HUES6 (cell line): ENCODE measurements at regions not wholly inside any gene's neighbourhood (a gene's known extent, or its start where the extent isn't known, plus 50 kb on each side); places are given as distances from the start of the nearest gene placed in this dataset.
"Not testable (repeated sequence)": the region's sequence is repeated elsewhere in the genome, so short reads cannot be mapped to it uniquely, and the experiment has no call there.

ENCODE experiments used
- H3K27ac ChIP-seq: 2 replicates; pipeline ENCODE4 v1.7.0; 2013; ENCODE audit warnings: low read depth, mild to moderate bottlenecking, low read length, inconsistent platforms
- H3K27me3 ChIP-seq: 2 replicates; pipeline ENCODE4 v1.6.1; 2013; ENCODE audit warnings: low read length; ENCODE audit not compliant: control insufficient read depth, insufficient read depth
- H3K36me3 ChIP-seq: 2 replicates; pipeline ENCODE4 v1.6.1; 2013; ENCODE audit warnings: low read length; ENCODE audit not compliant: control insufficient read depth, insufficient read depth
- H3K4me1 ChIP-seq: 2 replicates; pipeline ENCODE4 v1.6.1; 2013; ENCODE audit warnings: low read length; ENCODE audit not compliant: control insufficient read depth, insufficient read depth
- H3K4me3 ChIP-seq: 2 replicates; pipeline ENCODE4 v1.5.1; 2013; ENCODE audit warnings: low read depth, low read length
- H3K9ac ChIP-seq: one replicate; pipeline ENCODE4 v1.6.1; 2013; ENCODE audit warnings: mild to moderate bottlenecking, low read length
- H3K9me3 ChIP-seq: 2 replicates; pipeline ENCODE4 v1.6.1; 2013; ENCODE audit warnings: low read depth, low read length; ENCODE audit not compliant: control insufficient read depth, insufficient read depth

DNA sequence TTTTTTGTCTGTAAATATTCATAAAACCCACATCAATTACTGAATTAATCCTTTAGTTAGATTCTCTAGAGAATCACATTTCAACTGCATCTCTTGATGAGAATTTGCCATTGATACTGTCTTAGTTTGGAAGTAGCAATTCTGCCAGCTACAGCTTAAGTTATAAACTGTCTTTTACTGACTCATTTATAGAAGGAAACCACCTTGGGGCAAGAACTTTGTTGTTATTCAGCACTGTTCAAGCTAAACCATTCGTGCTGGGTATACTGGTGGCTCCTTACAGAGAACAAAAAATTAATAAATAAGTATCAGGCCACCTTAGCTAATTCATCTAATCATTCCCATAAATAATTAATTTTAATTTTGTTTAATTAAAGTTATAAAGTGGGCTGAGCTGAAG, 1082.6 kb upstream of the CELF4 start:
- Histone ChIP-seq H3K27me3 (no peaks in the 10 kb centered on the region), H3K36me3 (no peaks in the 10 kb centered on the region), H3K9me3 (no peaks in the 10 kb centered on the region), H3K4me1 (no peaks in the 10 kb centered on the region), H3K4me3 (no peak overlapping the region), H3K9ac (no peak overlapping the region), H3K27ac (no peak overlapping the region)

DNA sequence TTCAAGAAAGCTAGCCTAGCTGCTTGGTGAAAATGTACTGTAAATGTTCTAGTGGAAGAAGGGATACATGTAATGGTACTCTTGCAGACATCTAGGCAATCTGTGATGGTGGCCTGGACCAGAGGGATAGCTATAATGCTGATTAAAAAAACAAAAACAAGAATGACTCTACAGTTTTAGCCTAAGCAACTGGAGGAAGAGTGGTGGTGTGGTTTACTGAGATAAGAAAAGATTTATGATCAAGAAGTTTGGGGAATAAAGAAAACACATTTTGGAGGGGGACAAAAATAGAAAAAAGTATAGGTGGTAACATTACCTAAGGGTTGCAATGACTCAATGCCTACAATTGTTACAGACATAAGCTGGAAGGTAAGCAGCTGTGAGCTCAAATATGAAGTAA, 1080.7 kb upstream of the CELF4 start:
- H3K4me1 ChIP-seq: no peaks in the 10 kb centered on the region
- no peaks in the 10 kb centered on the region for H3K9me3 ChIP-seq
- no peak overlapping the region for H3K9ac ChIP-seq
- H3K4me3 ChIP-seq: no peak overlapping the region
- no peak overlapping the region for H3K27ac ChIP-seq
- no peaks in the 10 kb centered on the region for H3K27me3 ChIP-seq
- no peaks in the 10 kb centered on the region for H3K36me3 ChIP-seq

DNA sequence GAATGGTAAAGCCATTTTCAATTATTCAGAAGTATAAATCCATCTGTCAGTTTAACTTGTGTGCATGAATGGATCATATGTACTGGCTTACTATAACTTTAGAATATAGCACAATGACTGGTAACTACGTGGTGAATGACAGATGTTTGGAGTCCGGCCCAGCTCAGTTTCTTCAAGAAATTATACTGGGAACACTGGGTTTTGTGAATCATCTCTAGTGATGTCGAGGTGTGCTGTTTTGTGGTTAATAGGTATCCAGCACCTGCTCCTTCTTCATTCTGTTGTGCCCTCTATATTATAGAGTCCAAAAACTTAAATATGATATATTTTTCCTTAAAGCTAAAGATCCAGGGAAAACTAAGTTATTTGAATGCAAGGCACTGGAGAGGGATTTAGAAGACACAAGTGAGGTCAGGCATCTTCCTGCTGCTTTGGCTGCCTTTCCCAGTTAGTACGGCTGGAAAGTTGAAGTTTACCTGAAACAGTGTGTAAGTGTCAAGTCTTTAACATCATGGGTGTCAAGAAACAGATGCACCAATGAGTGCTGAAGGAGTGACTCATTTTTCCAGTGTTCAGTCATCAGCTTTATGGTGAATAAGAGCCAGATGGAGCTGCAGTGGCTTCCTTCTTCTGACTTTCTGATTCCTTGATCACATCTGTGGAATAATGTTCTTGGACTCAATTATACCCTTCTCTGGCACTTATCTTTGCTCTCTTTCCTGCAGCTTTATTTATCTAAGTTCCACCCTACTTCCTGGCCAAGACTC, 1079.5 kb upstream of the CELF4 start:
- Histone ChIP-seq H3K27ac (no peak overlapping the region), H3K27me3 (no peaks in the 10 kb centered on the region), H3K4me1 (no peaks in the 10 kb centered on the region), H3K9ac (no peak overlapping the region), H3K36me3 (no peaks in the 10 kb centered on the region), H3K4me3 (no peak overlapping the region), H3K9me3 (peaks cover 4% of the 10 kb centered on the region; the same call in 1 of the 2 replicates)

DNA sequence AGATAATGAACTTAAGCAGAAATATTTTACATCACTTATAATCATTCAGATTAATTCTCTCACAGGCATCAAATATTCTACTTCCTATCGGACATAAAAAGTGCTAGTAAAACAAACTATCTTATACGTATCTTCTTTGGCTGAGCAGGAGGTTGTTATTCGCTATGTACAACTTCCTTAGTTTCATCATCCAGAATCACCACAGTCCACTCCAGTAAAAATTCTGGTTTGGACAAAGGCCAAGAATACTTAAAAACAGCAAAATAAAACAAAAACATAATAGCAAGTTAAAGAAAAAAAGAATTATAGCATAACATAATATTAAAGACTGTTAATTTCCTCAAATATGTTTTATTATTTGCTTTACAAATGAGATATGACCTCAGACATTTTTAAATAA, 1077.1 kb upstream of the CELF4 start:
- Histone ChIP-seq H3K4me3 (no peak overlapping the region), H3K9me3 (peaks cover 22% of the 10 kb centered on the region), H3K27ac (no peak overlapping the region), H3K27me3 (no peaks in the 10 kb centered on the region), H3K4me1 (no peaks in the 10 kb centered on the region), H3K9ac (no peak overlapping the region), H3K36me3 (no peaks in the 10 kb centered on the region)

DNA sequence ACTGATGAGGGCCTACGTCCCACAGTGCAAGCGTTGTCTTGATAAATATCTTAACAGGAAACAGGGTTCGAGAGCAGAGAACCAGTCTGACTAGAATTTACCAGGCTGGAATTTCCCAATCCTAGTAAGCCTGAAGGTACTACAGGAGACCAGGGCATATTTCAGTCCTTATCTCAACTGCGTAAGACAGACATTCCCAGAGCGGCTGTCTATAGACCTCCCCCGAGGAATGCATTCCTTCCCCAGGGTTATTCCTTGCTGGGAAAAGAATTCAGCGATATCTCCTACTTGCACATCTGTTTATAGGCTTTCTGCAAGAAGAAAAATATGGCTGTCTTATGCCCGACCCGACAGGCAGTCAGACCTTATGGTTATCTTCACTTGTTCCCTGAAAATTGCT, 1074.1 kb upstream of the CELF4 start:
- not testable (repeated sequence) for H3K4me3 ChIP-seq, H3K9ac ChIP-seq
- H3K9me3 ChIP-seq: peaks cover 25% of the 10 kb centered on the region

DNA sequence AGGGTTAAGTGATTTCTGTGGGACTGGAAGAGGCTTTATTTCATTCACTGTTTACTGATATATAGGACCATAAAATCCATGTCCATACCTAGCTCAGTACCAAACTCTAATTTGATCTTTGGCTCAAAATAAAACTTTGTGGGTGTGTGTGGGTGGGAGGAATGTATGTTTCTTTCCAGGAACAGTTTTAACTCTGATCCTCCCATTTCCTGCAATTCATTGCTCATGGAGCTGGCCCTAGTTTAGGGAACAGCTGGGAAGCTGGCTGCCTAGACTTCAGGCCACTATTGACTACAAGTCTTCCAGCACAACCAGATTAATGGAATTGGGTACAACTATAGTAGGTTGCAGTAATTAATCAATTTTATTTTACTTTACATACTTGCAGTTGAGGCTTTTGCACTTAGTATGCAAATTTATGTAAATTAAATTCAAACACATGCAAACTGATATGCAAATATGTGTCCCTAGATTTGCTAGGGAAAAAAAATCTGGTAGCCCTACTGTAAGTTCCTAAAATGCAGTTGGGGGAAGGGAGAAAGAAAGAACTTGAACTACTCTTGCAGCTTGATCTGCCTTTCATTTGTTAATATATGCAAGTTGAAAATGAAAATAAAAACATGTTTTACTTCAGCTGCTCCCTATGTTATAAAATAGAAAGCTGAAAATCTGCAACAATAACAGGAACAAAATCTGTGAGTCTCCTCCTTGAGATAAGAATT, 1070.3 kb upstream of the CELF4 start:
- peaks cover 25% of the 10 kb centered on the region for H3K9me3 ChIP-seq
- H3K9ac ChIP-seq: no peak overlapping the region
- H3K36me3 ChIP-seq: no peaks in the 10 kb centered on the region
- H3K27ac ChIP-seq: no peak overlapping the region
- no peaks in the 10 kb centered on the region for H3K27me3 ChIP-seq
- peaks cover 8% of the 10 kb centered on the region; the same call in 1 of the 2 replicates for H3K4me1 ChIP-seq
- no peak overlapping the region for H3K4me3 ChIP-seq

More for the DNA sequence above, 1074.1 kb upstream of the CELF4 start:
- H3K27me3 ChIP-seq, H3K4me1 ChIP-seq, H3K27ac ChIP-seq, H3K36me3 ChIP-seq: not testable (repeated sequence)

DNA sequence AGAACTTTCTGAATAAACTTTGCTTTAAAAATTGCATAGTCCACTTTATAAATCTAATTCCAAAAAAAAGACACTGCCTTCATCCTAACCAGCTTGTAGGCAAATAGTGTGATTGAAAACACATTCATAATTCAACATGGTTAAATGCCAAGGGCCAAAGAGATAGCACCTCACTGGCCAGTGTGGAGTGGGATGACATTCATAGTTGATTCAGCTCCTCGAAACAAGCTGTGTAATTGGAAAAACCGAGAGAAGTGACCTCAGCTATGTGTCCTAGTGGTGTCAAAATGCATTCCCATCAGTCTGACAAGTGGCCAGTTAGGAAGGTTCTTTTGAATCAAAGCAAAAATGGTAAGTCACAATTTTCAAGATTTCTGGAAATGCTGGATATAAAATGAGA, 1068.5 kb upstream of the CELF4 start:
- Histone ChIP-seq H3K27ac (no peak overlapping the region), H3K4me3 (no peak overlapping the region), H3K4me1 (peaks cover 8% of the 10 kb centered on the region; the same call in 1 of the 2 replicates), H3K9ac (no peak overlapping the region), H3K36me3 (no peaks in the 10 kb centered on the region), H3K27me3 (no peaks in the 10 kb centered on the region), H3K9me3 (peaks cover 12% of the 10 kb centered on the region)

DNA sequence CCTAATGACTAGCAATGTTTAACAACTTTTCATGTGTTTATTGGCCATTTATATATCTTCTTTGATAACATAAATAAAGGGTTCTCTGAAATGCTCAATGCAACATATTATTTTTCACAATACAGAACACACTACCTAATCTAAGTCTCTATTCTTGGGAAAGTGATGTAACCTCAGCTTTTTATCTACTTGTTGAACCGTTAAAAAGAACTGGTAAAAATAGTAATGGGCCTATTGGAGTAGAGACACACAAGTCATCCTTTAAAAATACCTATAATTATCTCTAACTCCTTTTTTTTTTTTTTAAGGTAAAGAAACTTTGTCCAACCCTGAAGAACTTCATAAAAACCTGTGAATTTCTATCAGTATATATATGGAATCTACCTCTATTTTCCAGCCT, 1067.7 kb upstream of the CELF4 start:
- 0 out of 2 replicates have a peak, but pooled peaks cover 4% of the 10 kb centered on the region for H3K9me3 ChIP-seq

DNA sequence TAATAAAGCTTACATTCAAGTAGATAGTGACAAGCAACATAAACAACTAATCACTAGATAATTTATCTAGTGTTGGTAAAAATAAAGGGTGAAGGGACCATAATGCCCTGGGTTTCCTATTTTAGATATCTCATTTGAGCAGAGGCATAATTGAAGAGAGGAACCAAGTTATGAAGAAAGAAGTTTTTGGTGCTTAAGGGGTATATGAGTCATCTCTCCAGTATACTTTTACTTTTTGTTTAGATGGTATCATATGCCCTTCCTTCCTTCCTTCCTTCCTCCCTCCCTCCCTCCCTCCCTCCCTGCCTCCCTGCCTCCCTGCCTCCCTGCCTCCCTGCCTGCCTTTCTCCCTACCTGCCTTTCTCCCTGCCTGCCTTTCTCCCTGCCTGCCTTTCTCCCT, 1053.5 kb upstream of the CELF4 start:
- Histone ChIP-seq H3K9me3 (no peaks in the 10 kb centered on the region), H3K36me3 (no peaks in the 10 kb centered on the region), H3K4me1 (no peaks in the 10 kb centered on the region), H3K4me3 (no peak overlapping the region), H3K27ac (no peak overlapping the region), H3K27me3 (no peaks in the 10 kb centered on the region), H3K9ac (no peak overlapping the region)

More for the DNA sequence above, 1067.7 kb upstream of the CELF4 start:
- H3K27me3 ChIP-seq: no peaks in the 10 kb centered on the region
- H3K9ac ChIP-seq: no peak overlapping the region
- no peak overlapping the region for H3K4me3 ChIP-seq
- H3K4me1 ChIP-seq: peaks cover 8% of the 10 kb centered on the region; the same call in 1 of the 2 replicates
- H3K36me3 ChIP-seq: no peaks in the 10 kb centered on the region
- H3K27ac ChIP-seq: no peak overlapping the region

DNA sequence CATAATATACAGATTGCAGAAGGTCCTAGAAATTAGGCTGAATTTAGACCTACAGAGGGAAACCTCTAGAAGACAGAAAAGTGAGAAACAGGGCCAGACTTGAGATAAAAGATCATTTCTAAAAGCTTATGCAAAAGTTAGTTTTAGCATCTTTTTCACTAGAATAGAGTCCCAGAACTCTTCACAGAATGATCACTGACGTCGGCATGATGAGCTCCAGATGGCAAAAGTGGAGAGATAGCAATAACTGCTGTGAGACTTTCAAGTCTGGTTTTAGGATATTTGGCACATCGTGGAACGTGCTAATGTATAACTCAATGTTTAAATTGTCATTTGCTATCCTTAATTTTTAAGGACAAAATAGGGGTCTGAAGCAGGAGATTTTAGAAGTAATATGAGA, 1050.7 kb upstream of the CELF4 start:
- Histone ChIP-seq H3K9me3 (no peaks in the 10 kb centered on the region), H3K36me3 (no peaks in the 10 kb centered on the region), H3K27ac (no peak overlapping the region), H3K9ac (no peak overlapping the region), H3K4me3 (no peak overlapping the region), H3K4me1 (no peaks in the 10 kb centered on the region), H3K27me3 (no peaks in the 10 kb centered on the region)

DNA sequence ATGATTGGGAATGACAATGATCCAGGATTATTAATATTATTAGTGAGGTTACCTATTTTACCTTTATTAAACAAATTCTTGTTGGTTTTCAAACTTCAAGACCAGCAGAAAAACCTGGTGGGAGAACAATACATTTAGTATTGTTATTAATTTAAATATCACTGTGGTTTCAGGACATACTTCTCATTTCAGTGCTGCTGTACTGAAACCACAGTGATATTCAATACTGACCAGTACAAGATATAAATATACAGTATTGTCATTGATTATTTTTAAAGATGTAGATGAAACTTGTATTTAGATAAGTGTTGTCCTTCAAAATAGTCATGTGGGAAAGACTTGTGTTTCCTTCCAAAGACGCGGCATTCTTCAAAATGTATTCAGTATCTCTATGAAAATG, 1047.3 kb upstream of the CELF4 start:
- no peaks in the 10 kb centered on the region for H3K4me1 ChIP-seq
- H3K27me3 ChIP-seq: no peaks in the 10 kb centered on the region
- no peaks in the 10 kb centered on the region for H3K9me3 ChIP-seq
- H3K27ac ChIP-seq: no peak overlapping the region
- H3K4me3 ChIP-seq: no peak overlapping the region
- H3K36me3 ChIP-seq: no peaks in the 10 kb centered on the region
- H3K9ac ChIP-seq: no peak overlapping the region
